B cell (primary cell): ENCODE measurements at regions not wholly inside any gene's neighbourhood (a gene's known extent, or its start where the extent isn't known, plus 50 kb on each side); places are given as distances from the start of the nearest gene placed in this dataset.

ENCODE experiments used
- ATAC-seq: fragments of 200-7000 bp; cut with Tn5 transposase; one replicate; pipeline ENCODE4 v1.10.0; 2021; ENCODE audit warnings: low read depth, mild to moderate bottlenecking, moderate number of reproducible peaks, moderate library complexity
- CTCF ChIA-PET: fragments of 350-600 bp; sonication (Branson Sonifier 250); formaldehyde crosslinking; loops from one replicate; lab custom pipeline; 2021; ENCODE audit warnings: antibody characterized with exemption, inconsistent platforms; lab: Charles Lee
- POLR2A ChIA-PET: fragments of 350-600 bp; sonication (Branson Sonifier 250); formaldehyde crosslinking; loops from one replicate; lab custom pipeline; 2021; ENCODE audit warnings: antibody characterized with exemption; lab: Charles Lee
- DNase-seq: peaks from one replicate; pipeline ENCODE4 v3.0.0; 2013
- H2AFZ ChIP-seq: 2 replicates; pipeline ENCODE4 v1.6.1; 2012; ENCODE audit warnings: mild to moderate bottlenecking, low read depth, low read length; ENCODE audit not compliant: insufficient read depth, poor library complexity, severe bottlenecking
- H3K27ac ChIP-seq, 2 donors: 1 replicate in 1 of 2; 2 replicates in 1 of 2; pipeline ENCODE4 v1.5.1; 2012 to 2013; ENCODE audit warnings: low read length in 2 of 2, mild to moderate bottlenecking in 2 of 2, moderate library complexity in 1 of 2
- H3K27me3 ChIP-seq, 4 experiments: fragments of 200-600 bp in 1 of 4; sonication (generic) in 1 of 4; replicated peaks in 1 of 4; 1 replicate in 2 of 4; 2 replicates in 2 of 4; pipeline versions ENCODE4 v1.6.1 to v1.7.0; 2013 to 2016; ENCODE audit warnings: low read length in 3 of 4, mild to moderate bottlenecking in 2 of 4, mixed read lengths in 1 of 4, moderate library complexity in 1 of 4; ENCODE audit not compliant: insufficient read depth in 4 of 4, control insufficient read depth in 3 of 4; ENCODE audit errors: control extremely low read depth in 1 of 4
- H3K36me3 ChIP-seq, 2 experiments: replicated peaks in 1 of 2; 1 replicate in 1 of 2; 2 replicates in 1 of 2; pipeline versions ENCODE4 v1.6.1 to v1.7.1; 2013; ENCODE audit warnings: low read length in 1 of 2; ENCODE audit not compliant: insufficient read depth in 2 of 2, control insufficient read depth in 1 of 2; ENCODE audit errors: control extremely low read depth in 1 of 2, extremely low read depth in 1 of 2
- H3K4me1 ChIP-seq, 2 donors: fragments of 200-600 bp in 1 of 2; sonication (generic) in 1 of 2; 1 replicate in 1 of 2; 2 replicates in 1 of 2; pipeline versions ENCODE4 v1.5.1 to v1.6.1; 2013 to 2017; ENCODE audit warnings: low read length in 2 of 2; ENCODE audit not compliant: control insufficient read depth in 2 of 2, insufficient read depth in 2 of 2
- H3K4me2 ChIP-seq: replicated peaks from 2 replicates; pipeline ENCODE3; 2012; ENCODE audit warnings: mild to moderate bottlenecking, low read depth, low read length; ENCODE audit not compliant: poor library complexity, severe bottlenecking
- H3K4me3 ChIP-seq, 5 experiments: fragments of 200-600 bp in 1 of 5; sonication (generic) in 1 of 5; 1 replicate in 3 of 5; 2 replicates in 2 of 5; pipeline versions ENCODE4 v1.5.1 to v1.7.0; 2011 to 2016; ENCODE audit warnings: low read length in 4 of 5, mild to moderate bottlenecking in 4 of 5, low read depth in 2 of 5, control low read depth in 1 of 5, moderate library complexity in 1 of 5; ENCODE audit not compliant: insufficient read depth in 1 of 5; ENCODE audit errors: control extremely low read depth in 1 of 5, extremely low read depth in 1 of 5
- H3K79me2 ChIP-seq: fragments of 200-600 bp; sonication (generic); one replicate; pipeline ENCODE4 v1.6.0; 2016; ENCODE audit warnings: low read length; ENCODE audit not compliant: control insufficient read depth, insufficient read depth
- H3K9ac ChIP-seq: fragments of 200-600 bp; sonication (generic); 2 replicates; pipeline ENCODE4 v1.6.1; 2017; ENCODE audit warnings: mild to moderate bottlenecking, low read length, moderate library complexity
- H3K9me3 ChIP-seq, 3 donors: one replicate each; pipeline versions ENCODE4 v1.6.1 to v1.7.1; 2013; ENCODE audit warnings: low read length in 2 of 3; ENCODE audit not compliant: control insufficient read depth in 2 of 3, insufficient read depth in 1 of 3; ENCODE audit errors: control extremely low read depth in 1 of 3
- H4K20me1 ChIP-seq: 2 replicates; pipeline ENCODE4 v1.6.0; 2012; ENCODE audit warnings: mild to moderate bottlenecking, low read length; ENCODE audit not compliant: insufficient read depth, control insufficient read depth, poor library complexity, severe bottlenecking
- H3K27ac Mint-ChIP-seq: one replicate; pipeline ENCODE4 v1.8.0; 2021; ENCODE audit warnings: mixed read lengths
- H3K27me3 Mint-ChIP-seq: one replicate; pipeline ENCODE4 v1.8.0; 2021; ENCODE audit warnings: mixed read lengths
- H3K4me1 Mint-ChIP-seq: one replicate; pipeline ENCODE4 v1.8.0; 2021; ENCODE audit warnings: mixed read lengths
- H3K4me3 Mint-ChIP-seq: one replicate; pipeline ENCODE4 v1.8.0; 2021; ENCODE audit warnings: mixed read lengths
- H3K9me3 Mint-ChIP-seq: one replicate; pipeline ENCODE4 v1.8.0; 2022; ENCODE audit warnings: mixed read lengths; ENCODE audit not compliant: insufficient read depth
- CTCF ChIP-seq: fragments of 200-600 bp; IDR thresholded peaks from one replicate; pipeline ENCODE4 v1.8.0; 2022; ENCODE audit warnings: antibody characterized with exemption, mild to moderate bottlenecking
- EZH2 ChIP-seq: IDR thresholded peaks from 2 replicates; pipeline ENCODE4 v1.6.1; 2012; ENCODE audit warnings: borderline replicate concordance, low read depth, mild to moderate bottlenecking, moderate library complexity, low read length; ENCODE audit not compliant: insufficient read depth, poor library complexity, severe bottlenecking
- WGBS: methylation state at CpG from one replicate; pipeline ENCODE4 v1.1.5; 2013; ENCODE audit warnings: missing lambda C conversion rate; ENCODE audit not compliant: insufficient coverage; 5-methylcytosine and 5-hydroxymethylcytosine counted together
- intact Hi-C: fragments of 100-400 bp; cut with micrococcal nuclease; formaldehyde crosslinking; loops from one replicate; pipeline ENCODE4 v1.10.0; 2022

DNA sequence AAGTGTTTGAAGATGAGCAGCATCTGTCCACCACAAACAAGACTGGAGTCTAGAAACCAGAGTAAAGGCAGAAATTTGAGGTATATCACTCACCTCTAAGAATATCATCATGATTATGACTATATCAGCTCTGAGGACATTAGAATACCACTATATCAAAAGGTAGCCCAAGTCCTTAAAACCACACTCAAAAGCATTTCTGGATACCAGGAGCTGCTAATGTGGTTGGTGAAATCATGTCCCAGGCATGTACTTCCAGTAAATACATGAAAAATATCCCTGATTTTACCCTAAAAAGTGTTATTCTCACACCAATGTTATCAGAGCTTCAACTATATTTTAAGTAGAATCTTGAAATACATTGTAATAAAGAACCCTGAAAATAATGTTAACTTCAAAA, 136.3 kb upstream of the SMAD1 start:
- ChIA-PET CTCF (interaction anchor here (1.2 kb wide), 1 partner anchor 1940 kb away, joined by 3 read pairs; no protein-coding TSS in a partner anchor), POLR2A (no interaction called here)
- no peaks in the 10 kb centered on the region for H3K4me1 Mint-ChIP-seq
- H3K9me3 Mint-ChIP-seq, result no peaks in the 10 kb centered on the region
- intact Hi-C loops, result no loop called here
- no peak overlapping the region for H3K4me3 ChIP-seq
- no peaks in the 10 kb centered on the region for H3K36me3 ChIP-seq
- H4K20me1 ChIP-seq, result no peaks in the 10 kb centered on the region
- H3K27me3 Mint-ChIP-seq, result peaks cover 9% of the 10 kb centered on the region
- no peaks in the 10 kb centered on the region for H3K9me3 ChIP-seq
- H3K27ac ChIP-seq, result no peak overlapping the region
- H3K4me1 ChIP-seq, result no peaks in the 10 kb centered on the region
- no peak overlapping the region for H3K4me2 ChIP-seq
- no peak overlapping the region for H3K27ac Mint-ChIP-seq
- DNase-seq, result no peak
- H3K79me2 ChIP-seq, result no peaks in the 10 kb centered on the region
- no peak overlapping the region for H3K4me3 Mint-ChIP-seq
- TF ChIP-seq EZH2, result no peak
- no peak for TF ChIP-seq CTCF
- no peak overlapping the region for H3K9ac ChIP-seq
- ATAC-seq, result no peak
- H2AFZ ChIP-seq, result no peak overlapping the region
- H3K27me3 ChIP-seq, result no peaks in the 10 kb centered on the region

- intact Hi-C loops, result no loop called here
- WGBS, result no CpG with 5 or more reads among the region's 1 CpG
- DNase-seq (no peak), ATAC-seq (no peak)
- Histone ChIP-seq H3K4me2 (no peak overlapping the region), H3K79me2 (no peaks in the 10 kb centered on the region), H3K36me3 (no peaks in the 10 kb centered on the region), H3K27me3 (no peaks in the 10 kb centered on the region), H3K9me3 (no peaks in the 10 kb centered on the region), H4K20me1 (no peaks in the 10 kb centered on the region), H3K9ac (no peak overlapping the region), H3K4me3 (no peak overlapping the region), H3K27ac (no peak overlapping the region), H2AFZ (no peak overlapping the region), H3K4me1 (no peaks in the 10 kb centered on the region)
- H3K9me3 Mint-ChIP-seq, result no peaks in the 10 kb centered on the region
- no peak overlapping the region for H3K4me3 Mint-ChIP-seq
- peaks cover 7% of the 10 kb centered on the region for H3K27me3 Mint-ChIP-seq
- POLR2A ChIA-PET, result no interaction called here
- CTCF ChIA-PET, result no interaction called here
- no peaks in the 10 kb centered on the region for H3K4me1 Mint-ChIP-seq
- TF ChIP-seq EZH2, result no peak
- no peak for TF ChIP-seq CTCF
- no peak overlapping the region for H3K27ac Mint-ChIP-seq
These were observed 140.3 kb upstream of the SMAD1 start for GRCh38 chr4:145341381-145341780.
